HG03439 (cell line): ENCODE measurements at regions not wholly inside any gene's neighbourhood (a gene's known extent, or its start where the extent isn't known, plus 50 kb on each side); places are given as distances from the start of the nearest gene placed in this dataset.

ENCODE experiments used
- ATAC-seq: cut with Tn5 transposase; IDR thresholded peaks from one replicate; pipeline ENCODE4 v1.9.1; 2021; ENCODE audit warnings: mild to moderate bottlenecking, moderate library complexity; ENCODE audit not compliant: unreplicated experiment

DNA sequence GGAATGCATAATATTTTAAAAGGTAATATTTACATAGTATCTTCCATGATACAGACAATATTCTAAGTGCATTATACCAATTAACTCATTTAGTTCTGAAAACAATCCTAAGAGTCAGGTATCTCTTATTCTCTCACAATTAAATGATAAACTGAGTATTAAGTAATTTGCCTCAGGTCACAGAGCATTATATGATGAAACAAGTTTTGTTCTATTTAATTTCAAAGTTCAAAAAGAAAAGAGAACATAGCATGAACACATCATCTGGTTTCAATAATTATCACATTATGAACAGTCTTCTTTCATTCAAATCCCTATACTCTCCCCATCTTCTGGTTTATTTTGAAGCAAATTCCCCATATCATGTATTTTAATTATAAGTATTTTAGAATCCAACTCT, 927.5 kb downstream of the ADGRL2 start:
- no peak for ATAC-seq

DNA sequence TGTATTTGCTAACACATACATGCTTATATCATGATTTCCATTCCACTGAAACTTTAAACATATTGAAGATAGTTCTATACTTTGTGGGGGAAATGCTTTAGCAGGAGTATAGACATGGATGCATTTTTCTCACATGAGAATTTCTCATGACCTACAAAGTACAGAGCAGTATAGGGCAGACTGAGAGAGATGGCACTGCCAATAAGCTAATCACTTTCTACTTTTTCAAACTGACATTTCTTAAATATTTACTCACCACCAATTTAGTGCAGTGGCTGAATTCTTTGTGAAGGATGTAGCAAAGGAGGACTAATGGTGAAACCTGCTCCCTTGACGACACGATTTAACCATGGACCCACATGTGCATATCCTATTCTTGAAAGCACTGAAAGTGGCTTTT, 923.5 kb downstream of the ADGRL2 start:
- ATAC-seq: no peak

- no peak for ATAC-seq
Measured at GRCh38 chr1:82722608-82723007, 921.9 kb downstream of the ADGRL2 start.

GRCh38 chr1:82721702-82722101, 921.0 kb downstream of the ADGRL2 start:
- no peak for ATAC-seq

DNA sequence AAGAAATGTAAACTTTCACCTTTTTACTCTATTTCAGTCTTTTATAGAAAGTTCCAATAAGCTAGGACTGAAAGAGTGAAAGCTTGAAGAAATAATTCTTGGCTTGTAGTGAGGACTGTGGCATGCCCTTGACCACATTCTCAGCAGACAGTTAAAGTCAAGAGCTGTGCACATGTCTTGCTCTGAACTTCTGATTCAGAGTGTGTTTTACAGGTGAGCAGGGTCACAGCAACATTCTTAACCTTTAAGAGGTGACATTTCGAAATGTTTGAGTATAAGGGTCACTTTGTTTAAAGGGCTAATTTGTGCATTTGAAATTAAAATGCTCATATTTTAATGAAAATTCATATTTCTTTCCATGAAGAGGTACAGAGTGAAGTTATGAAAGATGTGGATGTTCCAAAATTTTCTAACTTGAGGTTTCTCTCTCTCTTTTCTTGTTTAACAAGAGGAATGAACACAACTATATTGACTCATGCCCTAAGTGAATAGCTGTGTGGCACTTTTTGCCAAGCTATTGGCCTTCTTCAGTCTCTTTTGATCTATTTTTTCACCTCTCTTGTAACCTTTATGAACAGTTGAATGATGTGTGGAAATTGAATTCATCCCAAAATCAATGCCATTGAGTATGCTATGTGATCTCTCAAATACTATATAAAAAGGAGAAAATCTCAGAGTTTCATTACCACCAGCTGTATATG, 918.1 kb downstream of the ADGRL2 start:
- ATAC-seq: no peak

GRCh38 chr1:82710091-82710490, 909.4 kb downstream of the ADGRL2 start:
- no peak for ATAC-seq

GRCh38 chr1:82707681-82708080, 906.9 kb downstream of the ADGRL2 start:
- no peak for ATAC-seq

GRCh38 chr1:82706741-82707140, 906.0 kb downstream of the ADGRL2 start:
- ATAC-seq: no peak

- ATAC-seq: no peak
Measured at GRCh38 chr1:82704966-82705365, 904.2 kb downstream of the ADGRL2 start.

DNA sequence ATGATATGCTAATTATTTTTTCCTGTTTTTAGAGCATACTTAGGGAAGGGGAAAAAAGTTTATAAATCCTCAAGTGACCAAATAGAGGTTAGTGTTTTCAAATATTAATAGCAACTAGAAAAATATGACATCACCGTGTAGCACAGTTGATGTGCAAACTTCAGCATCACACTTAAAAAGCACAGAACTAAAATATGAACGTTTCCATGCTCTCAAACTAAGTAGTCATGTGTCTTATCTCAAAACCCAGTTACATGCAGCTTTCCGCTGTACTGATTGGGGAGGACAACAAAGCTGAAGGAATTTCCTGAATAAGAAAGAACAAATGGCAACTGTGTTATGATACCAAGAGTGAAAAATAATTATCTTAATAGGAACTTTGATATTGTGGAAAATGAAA, 903.7 kb downstream of the ADGRL2 start:
- no peak for ATAC-seq

DNA sequence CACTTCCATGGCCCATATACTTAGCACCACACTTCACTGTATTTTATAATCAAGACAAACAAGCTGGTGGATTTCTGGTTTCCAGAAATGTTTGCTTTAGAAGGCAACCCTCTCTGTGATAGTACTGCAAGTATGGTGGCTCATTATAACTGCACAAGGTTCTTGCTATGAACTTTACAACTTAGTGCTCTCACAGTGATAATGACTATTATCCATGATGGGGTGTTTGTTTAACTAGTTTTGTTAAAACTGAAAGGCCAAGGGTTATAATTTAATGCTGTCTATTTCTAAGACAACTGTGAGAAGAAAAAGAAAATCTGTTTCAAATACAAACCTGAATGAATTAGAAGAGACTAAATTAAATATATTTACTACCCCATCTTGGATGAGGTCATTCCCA, 903.2 kb downstream of the ADGRL2 start:
- ATAC-seq: no peak

DNA sequence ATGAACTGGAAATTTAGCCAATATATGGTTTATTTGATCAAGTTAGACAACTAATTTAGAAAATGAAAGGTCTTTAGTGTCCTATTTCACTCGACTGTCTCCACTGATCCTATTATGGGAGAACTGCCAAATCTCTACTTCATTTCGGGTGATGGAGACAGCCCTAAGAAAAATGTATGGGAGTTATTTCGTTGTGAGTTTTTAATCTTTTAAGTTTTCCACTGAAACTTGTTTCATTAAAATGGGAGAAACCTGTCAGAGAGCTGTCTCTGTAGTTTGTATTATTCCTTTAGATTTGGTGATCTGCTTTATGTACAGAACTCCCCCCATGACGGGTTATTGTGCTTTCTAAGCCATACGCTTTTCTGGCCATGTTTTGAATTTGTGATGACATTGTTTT, 899.7 kb downstream of the ADGRL2 start:
- ATAC-seq: no peak

DNA sequence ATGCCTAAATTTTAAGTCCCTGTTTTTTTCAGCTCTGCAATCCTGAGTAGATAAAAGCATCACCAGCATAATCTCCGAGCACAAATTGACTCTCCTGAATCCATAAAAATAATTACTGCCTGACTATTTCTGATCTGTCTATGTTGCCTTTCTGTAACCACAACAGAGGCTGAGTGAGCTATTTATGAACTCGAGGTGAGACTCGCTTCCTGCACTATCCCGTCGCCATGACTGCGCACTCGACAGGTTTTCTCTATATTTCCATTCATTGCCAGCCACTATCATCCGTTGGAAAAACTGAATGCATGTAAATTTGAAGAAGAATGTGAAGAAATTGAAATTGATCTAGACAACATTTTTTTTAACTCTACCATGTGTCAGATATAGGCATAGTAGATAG, 897.2 kb downstream of the ADGRL2 start:
- ATAC-seq: no peak

DNA sequence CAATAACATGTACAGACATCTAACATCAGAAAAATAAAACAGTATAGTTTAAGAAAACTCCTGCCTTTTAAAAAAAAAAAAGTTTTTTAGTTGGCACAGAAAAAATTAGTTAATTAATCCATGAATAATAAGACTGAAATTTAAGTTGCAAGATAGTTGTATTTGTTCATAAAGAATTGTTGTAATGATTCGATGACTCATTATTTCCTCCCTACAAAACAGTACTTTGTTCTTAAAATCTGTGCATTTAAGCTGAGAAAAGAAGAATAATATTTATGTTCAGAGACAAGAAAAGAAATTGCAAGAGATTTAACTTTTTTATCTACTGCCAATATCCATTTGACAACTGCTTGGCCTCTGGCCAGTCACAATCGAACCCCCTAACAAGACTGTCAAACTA, 894.7 kb downstream of the ADGRL2 start:
- no peak for ATAC-seq

GRCh38 chr1:82690411-82690810, 889.7 kb downstream of the ADGRL2 start:
- ATAC-seq: no peak

GRCh38 chr1:82689217-82689616, 888.5 kb downstream of the ADGRL2 start:
- ATAC-seq: no peak

DNA sequence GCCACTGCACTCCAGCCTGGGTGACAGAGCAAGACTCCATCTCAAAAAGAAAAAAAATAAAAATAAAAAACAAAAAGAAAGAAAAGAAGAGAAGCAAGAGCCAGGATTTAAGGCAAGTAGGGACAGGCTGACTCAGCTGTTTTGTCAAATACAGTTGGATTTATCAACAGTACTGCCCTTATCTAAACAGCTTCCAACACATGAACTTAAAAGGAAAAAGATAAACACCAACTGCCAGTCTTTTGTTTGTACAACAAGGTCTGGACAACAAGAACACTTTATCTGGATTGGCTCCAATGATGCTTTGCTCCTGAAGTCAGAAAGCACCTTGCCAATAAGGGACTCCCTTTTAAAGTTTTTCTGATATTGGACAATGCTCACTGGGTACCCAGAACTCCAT, 886.0 kb downstream of the ADGRL2 start:
- ATAC-seq: no peak

DNA sequence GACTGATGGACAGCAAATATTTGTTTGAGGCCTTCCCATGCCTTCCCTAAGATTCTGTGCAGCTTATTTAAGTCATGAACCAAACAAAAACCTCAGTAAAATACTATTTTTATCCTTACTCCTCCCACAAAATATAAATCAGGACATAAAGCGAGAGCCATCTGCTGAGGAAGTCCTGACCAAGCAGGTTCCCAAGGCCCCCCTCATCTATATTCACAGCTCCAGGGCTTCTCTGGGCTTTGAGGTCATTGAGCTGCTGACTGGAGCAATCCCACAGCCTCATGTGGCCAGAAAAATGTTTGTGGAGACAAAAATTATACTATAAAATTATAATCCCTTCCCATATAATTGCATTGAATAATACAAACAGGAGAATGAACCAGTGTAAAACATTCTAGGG, 846.2 kb downstream of the ADGRL2 start:
- ATAC-seq: no peak

- ATAC-seq: no peak
Measured at GRCh38 chr1:82646336-82646735, 845.6 kb downstream of the ADGRL2 start.

DNA sequence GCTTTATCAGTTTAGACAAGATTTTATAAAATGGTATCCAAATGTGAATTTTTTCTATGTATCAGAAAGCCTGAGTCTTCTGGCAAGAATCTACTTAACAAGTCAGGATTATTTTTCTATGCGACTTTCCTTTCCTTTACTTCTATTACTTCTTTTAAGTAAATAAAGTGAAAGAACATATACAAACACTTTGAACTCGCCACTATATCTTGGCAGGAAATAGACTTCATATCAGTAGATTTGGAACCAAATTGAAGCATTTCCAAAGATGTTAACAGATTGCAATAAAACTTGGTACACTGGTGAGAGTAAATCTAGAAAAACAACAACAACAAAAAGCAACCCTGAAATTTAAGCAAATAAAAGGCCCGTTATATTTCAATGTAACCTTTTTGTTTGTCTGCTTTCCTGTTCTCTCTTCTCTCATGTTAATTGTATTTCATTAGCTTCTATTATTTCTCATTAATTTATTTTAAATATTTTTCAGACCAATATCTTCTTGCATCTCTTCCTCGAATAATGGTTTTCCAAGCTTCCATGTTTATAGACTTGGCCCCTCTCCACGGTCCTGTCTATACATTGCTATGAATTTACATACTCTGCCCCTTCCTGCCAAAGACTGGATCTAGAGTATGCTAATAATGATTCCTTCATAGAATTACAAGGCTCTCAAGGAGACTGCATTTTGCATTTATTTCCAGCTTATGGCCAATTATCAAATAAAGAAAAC, 843.6 kb downstream of the ADGRL2 start:
- ATAC-seq: no peak

- ATAC-seq: no peak
Measured at GRCh38 chr1:82640352-82640751, 839.6 kb downstream of the ADGRL2 start.

DNA sequence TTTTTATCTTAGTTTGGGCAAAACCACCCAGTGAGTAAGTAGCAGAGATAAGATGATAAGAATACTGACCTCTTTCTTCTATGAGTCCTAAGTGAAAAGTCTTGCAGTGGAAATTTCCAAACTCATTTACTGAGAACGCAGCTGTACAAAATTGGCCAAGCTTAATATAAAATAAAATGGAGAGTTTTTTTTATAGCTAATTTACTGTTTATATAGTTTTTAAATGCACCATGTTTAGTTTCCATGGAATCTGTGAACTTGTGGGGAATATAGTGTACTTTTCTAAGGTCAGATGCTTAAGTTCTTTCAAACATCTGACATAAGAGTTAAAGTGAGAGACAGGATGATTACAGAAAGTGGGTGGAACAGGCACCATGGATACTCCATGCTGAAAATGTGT, 833.5 kb downstream of the ADGRL2 start:
- ATAC-seq: no peak

- no peak for ATAC-seq
Measured at GRCh38 chr1:82632155-82632554, 831.4 kb downstream of the ADGRL2 start.
